ENCODE measurements at regions not wholly inside any gene's neighbourhood (a gene's known extent, or its start where the extent isn't known, plus 50 kb on each side); places are given as distances from the start of the nearest gene placed in this dataset.

- DNase-seq: no peak
Measured at GRCh38 chr3:67290438-67290837, 292.3 kb downstream of the KBTBD8 start.

GRCh38 chr3:67291287-67292252, 293.5 kb downstream of the KBTBD8 start:
- no peak for DNase-seq

- no peak for DNase-seq
Measured at GRCh38 chr3:67292356-67293121, 294.4 kb downstream of the KBTBD8 start.

- DNase-seq: no peak
Measured at GRCh38 chr3:67294341-67294740, 296.2 kb downstream of the KBTBD8 start.

- DNase-seq: no peak
Measured at GRCh38 chr3:67296039-67296892, 298.2 kb downstream of the KBTBD8 start.

- DNase-seq: no peak
Measured at GRCh38 chr3:67297715-67298475, 299.8 kb downstream of the KBTBD8 start.

- no peak for DNase-seq
Measured at GRCh38 chr3:67301556-67301955, 303.4 kb downstream of the KBTBD8 start.

- DNase-seq: no peak
Measured at GRCh38 chr3:67302489-67302888, 304.4 kb downstream of the KBTBD8 start.

- DNase-seq: no peak
Measured at GRCh38 chr3:67305160-67305559, 307.1 kb downstream of the KBTBD8 start.

GRCh38 chr3:67305922-67306321, 307.8 kb downstream of the KBTBD8 start:
- DNase-seq: no peak

GRCh38 chr3:67311440-67311839, 313.3 kb downstream of the KBTBD8 start:
- no peak for DNase-seq

- no peak for DNase-seq
Measured at GRCh38 chr3:67312155-67312554, 314.0 kb downstream of the KBTBD8 start.

- no peak for DNase-seq
Measured at GRCh38 chr3:67318162-67318561, 320.1 kb downstream of the KBTBD8 start.

GRCh38 chr3:67324554-67324953, 326.4 kb downstream of the KBTBD8 start:
- no peak for DNase-seq

All from effector CD4-positive, alpha-beta T cell (primary cell).